GM06990 (cell line): ENCODE measurements at regions not wholly inside any gene's neighbourhood (a gene's known extent, or its start where the extent isn't known, plus 50 kb on each side); places are given as distances from the start of the nearest gene placed in this dataset.
"Not testable (repeated sequence)": the region's sequence is repeated elsewhere in the genome, so short reads cannot be mapped to it uniquely, and the experiment has no call there.

Experiments used
- DNase-seq: peaks from one replicate; pipeline ENCODE4 v3.0.0-alpha.2; 2011; ENCODE audit not compliant: insufficient read length; ENCODE audit errors: extremely low read depth
- H3K27me3 ChIP-seq: replicated peaks from 2 replicates; pipeline ENCODE4 v1.6.0; 2011; ENCODE audit warnings: low read length; ENCODE audit not compliant: control insufficient read depth, insufficient read depth
- H3K36me3 ChIP-seq: 2 replicates; pipeline ENCODE4 v1.5.1; 2011; ENCODE audit warnings: low read length; ENCODE audit not compliant: control insufficient read depth, insufficient read depth
- H3K4me3 ChIP-seq: replicated peaks from 2 replicates; pipeline ENCODE4 v1.5.1; 2011; ENCODE audit warnings: low read depth, mild to moderate bottlenecking, control low read depth, low read length
- TF ChIP-seq, protein P1 (sequence below): IDR thresholded peaks from 2 replicates; pipeline ENCODE4 v1.5.1; 2011; ENCODE audit warnings: low read length, control low read depth, mild to moderate bottlenecking, inconsistent platforms; ENCODE audit not compliant: insufficient read depth, poor library complexity, severe bottlenecking

DNA sequence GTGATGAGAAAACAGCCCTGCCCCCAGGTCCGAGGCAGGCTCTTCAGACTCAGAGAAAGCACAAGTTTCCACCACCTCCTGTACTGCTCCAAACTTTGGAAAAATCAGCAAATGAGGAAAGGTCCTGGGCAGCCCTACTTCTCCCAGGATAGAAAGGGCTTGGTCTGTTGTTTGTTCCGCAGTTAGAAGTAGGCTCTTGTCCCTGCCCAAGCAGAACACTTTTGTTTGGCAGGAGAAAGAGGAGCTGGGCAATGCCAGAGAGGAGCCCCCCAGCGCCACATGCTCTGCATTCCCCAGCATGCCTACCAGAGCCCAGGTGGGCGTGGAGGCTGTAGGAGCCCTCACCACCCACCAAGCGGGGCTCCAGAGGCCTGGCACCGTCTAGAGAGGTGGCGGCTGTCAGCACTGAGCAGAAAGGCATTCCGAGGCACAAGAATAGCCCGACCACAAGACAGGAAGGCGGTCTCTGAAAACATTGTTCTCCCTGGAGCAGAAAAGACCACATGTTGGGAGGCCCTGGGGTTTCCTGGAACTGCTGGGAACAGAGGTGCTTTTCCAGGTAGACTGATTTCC is 90.3 kb upstream of the CD82 start:
- Histone ChIP-seq H3K27me3 (no peaks in the 10 kb centered on the region; the same call in 1 of the 2 replicates), H3K36me3 (no peaks in the 10 kb centered on the region), H3K4me3 (no peak overlapping the region)
- TF ChIP-seq, protein P1, sequence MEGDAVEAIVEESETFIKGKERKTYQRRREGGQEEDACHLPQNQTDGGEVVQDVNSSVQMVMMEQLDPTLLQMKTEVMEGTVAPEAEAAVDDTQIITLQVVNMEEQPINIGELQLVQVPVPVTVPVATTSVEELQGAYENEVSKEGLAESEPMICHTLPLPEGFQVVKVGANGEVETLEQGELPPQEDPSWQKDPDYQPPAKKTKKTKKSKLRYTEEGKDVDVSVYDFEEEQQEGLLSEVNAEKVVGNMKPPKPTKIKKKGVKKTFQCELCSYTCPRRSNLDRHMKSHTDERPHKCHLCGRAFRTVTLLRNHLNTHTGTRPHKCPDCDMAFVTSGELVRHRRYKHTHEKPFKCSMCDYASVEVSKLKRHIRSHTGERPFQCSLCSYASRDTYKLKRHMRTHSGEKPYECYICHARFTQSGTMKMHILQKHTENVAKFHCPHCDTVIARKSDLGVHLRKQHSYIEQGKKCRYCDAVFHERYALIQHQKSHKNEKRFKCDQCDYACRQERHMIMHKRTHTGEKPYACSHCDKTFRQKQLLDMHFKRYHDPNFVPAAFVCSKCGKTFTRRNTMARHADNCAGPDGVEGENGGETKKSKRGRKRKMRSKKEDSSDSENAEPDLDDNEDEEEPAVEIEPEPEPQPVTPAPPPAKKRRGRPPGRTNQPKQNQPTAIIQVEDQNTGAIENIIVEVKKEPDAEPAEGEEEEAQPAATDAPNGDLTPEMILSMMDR = no peak
- DNase-seq = no peak

- DNase-seq, H3K36me3 ChIP-seq, H3K27me3 ChIP-seq, H3K4me3 ChIP-seq: not testable (repeated sequence)
These were observed 83.1 kb upstream of the CD82 start for GRCh38 chr11:44482338-44482737.

GRCh38 chr11:44483919-44484610 is 81.4 kb upstream of the CD82 start:
- no peak overlapping the region for H3K4me3 ChIP-seq
- TF ChIP-seq, protein P1 = peak; percentile 34
- no peak for DNase-seq

GRCh38 chr11:44488165-44488965 is 77.1 kb upstream of the CD82 start:
- DNase-seq = no peak
- TF ChIP-seq, protein P1 = no peak
- Histone ChIP-seq H3K36me3 (no peaks in the 10 kb centered on the region), H3K4me3 (no peak overlapping the region), H3K27me3 (0 out of 2 replicates have a peak, but pooled peaks cover 1% of the 10 kb centered on the region)

More at GRCh38 chr11:44483919-44484610, 81.4 kb upstream of the CD82 start:
- Histone ChIP-seq H3K27me3 (0 out of 2 replicates have a peak, but pooled peaks cover 1% of the 10 kb centered on the region), H3K36me3 (no peaks in the 10 kb centered on the region)

GRCh38 chr11:44493383-44493782 is 72.1 kb upstream of the CD82 start:
- Histone ChIP-seq H3K4me3 (no peak overlapping the region), H3K36me3 (no peaks in the 10 kb centered on the region), H3K27me3 (0 out of 2 replicates have a peak, but pooled peaks cover 1% of the 10 kb centered on the region)
- TF ChIP-seq, protein P1 = no peak
- no peak for DNase-seq

DNA sequence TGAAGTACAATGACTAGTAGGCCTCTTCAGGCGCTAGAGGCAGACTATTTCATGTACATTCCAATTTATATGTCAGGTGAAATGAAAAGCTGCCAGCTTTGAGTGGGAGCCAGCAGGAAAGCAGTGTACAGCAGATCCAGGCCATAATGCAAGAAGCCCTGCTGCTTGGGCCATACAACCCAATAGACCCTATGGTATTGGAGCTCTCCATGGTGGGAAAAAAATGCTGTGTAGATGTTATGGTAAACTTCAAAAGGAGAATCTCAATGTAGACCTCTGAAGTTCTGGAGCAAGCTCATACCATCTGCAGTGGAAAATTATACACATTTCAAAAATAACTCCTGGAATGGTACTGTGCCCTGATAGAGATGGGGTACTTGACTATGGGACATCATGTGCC is 71.5 kb upstream of the CD82 start:
- no peaks in the 10 kb centered on the region for H3K36me3 ChIP-seq
- TF ChIP-seq, protein P1 = no peak
- no peak for DNase-seq
- H3K27me3 ChIP-seq = no peaks in the 10 kb centered on the region
- no peak overlapping the region for H3K4me3 ChIP-seq
